ENCODE measurements at regions not wholly inside any gene's neighbourhood (a gene's known extent, or its start where the extent isn't known, plus 50 kb on each side); places are given as distances from the start of the nearest gene placed in this dataset.

DNA sequence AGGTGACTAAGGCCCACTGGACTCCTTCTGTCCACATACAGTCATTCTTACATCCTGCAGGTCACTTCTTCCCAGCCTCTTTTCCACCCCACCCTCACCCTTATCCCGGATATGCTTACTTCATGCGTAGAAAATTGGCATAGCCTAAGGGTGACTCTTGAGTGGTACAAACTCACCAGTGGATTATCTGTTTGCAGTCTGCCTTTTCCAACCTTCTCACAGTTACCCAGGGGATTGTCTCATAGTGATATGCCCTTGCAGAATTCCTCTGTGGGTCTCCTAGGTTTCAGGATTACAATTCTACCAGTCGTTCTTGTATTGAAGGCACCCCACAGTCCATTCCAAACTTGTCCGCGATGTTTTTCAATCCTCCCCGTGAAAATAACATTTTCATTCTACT is 752.9 kb upstream of the HS6ST1 start:
- Histone ChIP-seq H3K79me2 (ENCODE audit: insufficient read depth, low read length) (no peaks in the 10 kb centered on the region), H3K4me3 (replicated peaks in 1 of 3; ENCODE audit: insufficient read depth in 1 of 3, low read depth in 2 of 3, low read length in 3 of 3) (no peak overlapping the region), H2AFZ (ENCODE audit: low read length) (no peak overlapping the region), H3K9ac (ENCODE audit: insufficient read depth, low read depth, low read length) (no peak overlapping the region), H3K27me3 (ENCODE audit: control insufficient read depth in 1 of 2, insufficient read depth in 2 of 2, low read length in 2 of 2) (peaks cover 0 to 10% of the 10 kb centered on the region in 2 experiments; a peak in 2 of 5 replicates), H3K27ac (ENCODE audit: extremely low read length, insufficient read depth, low read length) (no peak overlapping the region), H3K9me3 (ENCODE audit: low read length) (no peaks in the 10 kb centered on the region), H3K4me1 (ENCODE audit: insufficient read depth, low read length) (0 out of 2 replicates have a peak, but pooled peaks cover 8% of the 10 kb centered on the region), H3K4me2 (ENCODE audit: low read depth, low read length) (no peak overlapping the region), H3K36me3 (replicated peaks in 1 of 2; ENCODE audit: control insufficient read depth in 1 of 2, insufficient read depth in 2 of 2, low read length in 2 of 2) (no peaks in the 10 kb centered on the region), H4K20me1 (ENCODE audit: insufficient read depth, low read length) (no peaks in the 10 kb centered on the region; the same call in 1 of the 2 replicates)
- WGBS (ENCODE audit: low lambda C conversion rate): 49% methylated on average over 6 of the region's 6 CpGs
- DNase-seq (ENCODE audit: low spot score): no peak
- ATAC-seq: no peak
- ChIA-PET POLR2A (no interaction called here), CTCF (ENCODE audit: low intra/inter-chr PET ratio, low total read pairs) (no interaction called here)
- in situ Hi-C loops (cut with HindIII; ENCODE audit: extremely low pct_ligation_motif_present, low pct_unique_long_range_greater_than_20kb): no loop called here
- no TSS peak for BruUV-seq (replicated peaks)
- intact Hi-C loops (cut with micrococcal nuclease; ENCODE audit: unreplicated experiment): no loop called here
- no peak for FAIRE-seq
- no peak for TF ChIP-seq KDM2A (CRISPR knock-in tag; IDR thresholded peaks at IDR 0.05; ENCODE audit: borderline replicate concordance, low read depth)
- no peak for TF ChIP-seq YY1 (IDR thresholded peaks at IDR 0.05; ENCODE audit: insufficient read depth, insufficient replicate concordance, low read depth, low read length)
- TF ChIP-seq U2AF1 (optimal IDR thresholded peaks at IDR 0.05; ENCODE audit: low read depth, low read length): no peak
- no peak for TF ChIP-seq ISX (CRISPR knock-in tag; conservative IDR thresholded peaks at IDR 0.05)
- TF ChIP-seq ATF1 (CRISPR knock-in tag; IDR thresholded peaks at IDR 0.05): no peak
- TF ChIP-seq TRAFD1 (CRISPR knock-in tag; IDR thresholded peaks at IDR 0.05; ENCODE audit: borderline replicate concordance): no peak
- no peak for TF ChIP-seq SP140L (CRISPR knock-in tag; IDR thresholded peaks at IDR 0.05; ENCODE audit: borderline replicate concordance)
- no peak for TF ChIP-seq ATRX (CRISPR knock-in tag; IDR thresholded peaks at IDR 0.05; ENCODE audit: borderline replicate concordance)
- TF ChIP-seq, protein P1, sequence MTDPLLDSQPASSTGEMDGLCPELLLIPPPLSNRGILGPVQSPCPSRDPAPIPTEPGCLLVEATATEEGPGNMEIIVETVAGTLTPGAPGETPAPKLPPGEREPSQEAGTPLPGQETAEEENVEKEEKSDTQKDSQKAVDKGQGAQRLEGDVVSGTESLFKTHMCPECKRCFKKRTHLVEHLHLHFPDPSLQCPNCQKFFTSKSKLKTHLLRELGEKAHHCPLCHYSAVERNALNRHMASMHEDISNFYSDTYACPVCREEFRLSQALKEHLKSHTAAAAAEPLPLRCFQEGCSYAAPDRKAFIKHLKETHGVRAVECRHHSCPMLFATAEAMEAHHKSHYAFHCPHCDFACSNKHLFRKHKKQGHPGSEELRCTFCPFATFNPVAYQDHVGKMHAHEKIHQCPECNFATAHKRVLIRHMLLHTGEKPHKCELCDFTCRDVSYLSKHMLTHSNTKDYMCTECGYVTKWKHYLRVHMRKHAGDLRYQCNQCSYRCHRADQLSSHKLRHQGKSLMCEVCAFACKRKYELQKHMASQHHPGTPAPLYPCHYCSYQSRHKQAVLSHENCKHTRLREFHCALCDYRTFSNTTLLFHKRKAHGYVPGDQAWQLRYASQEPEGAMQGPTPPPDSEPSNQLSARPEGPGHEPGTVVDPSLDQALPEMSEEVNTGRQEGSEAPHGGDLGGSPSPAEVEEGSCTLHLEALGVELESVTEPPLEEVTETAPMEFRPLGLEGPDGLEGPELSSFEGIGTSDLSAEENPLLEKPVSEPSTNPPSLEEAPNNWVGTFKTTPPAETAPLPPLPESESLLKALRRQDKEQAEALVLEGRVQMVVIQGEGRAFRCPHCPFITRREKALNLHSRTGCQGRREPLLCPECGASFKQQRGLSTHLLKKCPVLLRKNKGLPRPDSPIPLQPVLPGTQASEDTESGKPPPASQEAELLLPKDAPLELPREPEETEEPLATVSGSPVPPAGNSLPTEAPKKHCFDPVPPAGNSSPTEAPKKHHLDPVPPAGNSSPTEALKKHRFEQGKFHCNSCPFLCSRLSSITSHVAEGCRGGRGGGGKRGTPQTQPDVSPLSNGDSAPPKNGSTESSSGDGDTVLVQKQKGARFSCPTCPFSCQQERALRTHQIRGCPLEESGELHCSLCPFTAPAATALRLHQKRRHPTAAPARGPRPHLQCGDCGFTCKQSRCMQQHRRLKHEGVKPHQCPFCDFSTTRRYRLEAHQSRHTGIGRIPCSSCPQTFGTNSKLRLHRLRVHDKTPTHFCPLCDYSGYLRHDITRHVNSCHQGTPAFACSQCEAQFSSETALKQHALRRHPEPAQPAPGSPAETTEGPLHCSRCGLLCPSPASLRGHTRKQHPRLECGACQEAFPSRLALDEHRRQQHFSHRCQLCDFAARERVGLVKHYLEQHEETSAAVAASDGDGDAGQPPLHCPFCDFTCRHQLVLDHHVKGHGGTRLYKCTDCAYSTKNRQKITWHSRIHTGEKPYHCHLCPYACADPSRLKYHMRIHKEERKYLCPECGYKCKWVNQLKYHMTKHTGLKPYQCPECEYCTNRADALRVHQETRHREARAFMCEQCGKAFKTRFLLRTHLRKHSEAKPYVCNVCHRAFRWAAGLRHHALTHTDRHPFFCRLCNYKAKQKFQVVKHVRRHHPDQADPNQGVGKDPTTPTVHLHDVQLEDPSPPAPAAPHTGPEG (CRISPR knock-in tag; IDR thresholded peaks at IDR 0.05): no peak
- TF ChIP-seq ARID5B (CRISPR knock-in tag; IDR thresholded peaks at IDR 0.05): no peak
- TF ChIP-seq ZSCAN9 (CRISPR knock-in tag; IDR thresholded peaks at IDR 0.05; ENCODE audit: borderline replicate concordance): no peak
- TF ChIP-seq ZNF788 (CRISPR knock-in tag; IDR thresholded peaks at IDR 0.05; ENCODE audit: borderline replicate concordance): no peak
- no peak for TF ChIP-seq RFX1 (IDR thresholded peaks at IDR 0.05)
- TF ChIP-seq MED13 (CRISPR knock-in tag; IDR thresholded peaks at IDR 0.05): no peak
